NCI-H1105 treated with DMSO at 0.1 percent for 48 hours (cell line): ENCODE measurements at regions not wholly inside any gene's neighbourhood (a gene's known extent, or its start where the extent isn't known, plus 50 kb on each side); places are given as distances from the start of the nearest gene placed in this dataset.
"Not testable (repeated sequence)": the region's sequence is repeated elsewhere in the genome, so short reads cannot be mapped to it uniquely, and the experiment has no call there.

Experiments used
- DNase-seq: peaks from one replicate; lab custom pipeline; 2025; lab: John Stamatoyannopoulos, UW

DNA sequence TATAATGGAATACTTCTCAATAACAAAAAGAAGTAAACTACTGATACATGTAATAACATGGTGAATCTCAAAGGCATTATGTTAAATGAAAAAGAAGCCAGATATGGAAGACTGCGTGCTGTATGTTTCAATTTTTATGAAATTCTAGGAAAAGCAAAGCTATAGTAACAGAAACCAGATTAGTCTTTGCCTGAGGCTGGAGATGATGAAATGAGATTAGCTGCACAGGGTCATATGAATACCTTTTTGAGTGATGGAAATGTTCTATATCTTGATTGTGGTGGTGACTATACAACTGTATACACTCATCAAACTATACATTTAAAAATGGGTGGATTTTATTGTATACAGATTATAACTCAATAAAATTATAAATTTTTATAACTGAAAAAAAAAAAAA lies 113.5 kb downstream of the TMEM30B start:
- no peak for DNase-seq

GRCh38 chr14:61160798-61161197 lies 120.3 kb downstream of the TMEM30B start:
- no peak for DNase-seq

- DNase-seq, result no peak
These were observed 126.5 kb downstream of the TMEM30B start for GRCh38 chr14:61154641-61155040.

- DNase-seq, result no peak
These were observed 127.1 kb downstream of the TMEM30B start for GRCh38 chr14:61153914-61154545.

GRCh38 chr14:61153431-61153830 lies 127.7 kb downstream of the TMEM30B start:
- DNase-seq, result no peak

DNA sequence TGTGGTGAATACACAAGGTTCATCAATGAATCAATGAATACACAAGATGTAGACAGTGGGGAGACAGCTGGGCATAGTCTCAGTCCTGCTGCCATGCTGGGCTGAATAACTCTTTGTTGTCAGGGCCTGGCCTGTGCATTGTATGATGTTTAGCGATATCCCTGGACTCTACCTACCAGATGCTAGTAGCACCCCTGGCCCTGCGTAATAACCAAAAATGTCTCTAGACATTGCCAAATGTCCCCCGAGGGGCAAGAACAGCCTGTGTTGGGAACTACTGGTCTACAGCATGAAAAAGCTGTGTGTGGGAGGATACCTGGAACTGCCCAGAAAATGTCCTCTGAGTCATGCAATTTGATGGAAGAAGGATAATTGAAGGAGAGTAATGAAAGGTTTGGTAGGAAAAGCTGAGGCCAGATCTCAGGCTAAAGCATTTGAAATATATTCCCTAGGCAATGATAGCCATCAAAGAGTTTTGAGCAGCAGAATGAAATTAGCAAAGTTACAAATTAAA lies 128.2 kb downstream of the TMEM30B start:
- no peak for DNase-seq

GRCh38 chr14:61151251-61151650 lies 129.9 kb downstream of the TMEM30B start:
- no peak for DNase-seq

DNA sequence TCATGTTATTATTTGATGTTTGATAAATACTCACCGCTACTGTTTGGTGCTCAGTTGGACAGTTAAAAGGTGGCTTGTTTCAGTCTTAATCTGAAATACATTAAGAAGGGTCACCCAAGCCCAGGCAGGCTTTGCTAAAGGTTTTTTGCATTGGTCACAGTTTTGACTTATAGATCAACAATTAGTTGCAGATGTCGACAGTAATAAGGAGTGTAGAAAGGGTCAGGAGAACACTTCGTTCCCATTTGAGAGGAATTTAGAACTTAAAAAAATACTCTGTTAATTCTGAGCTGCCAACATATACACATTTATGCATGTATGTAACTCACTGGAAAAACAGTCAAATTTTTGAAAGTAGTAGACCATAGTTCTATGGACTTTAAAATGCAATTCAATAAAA lies 130.3 kb downstream of the TMEM30B start:
- no peak for DNase-seq

DNA sequence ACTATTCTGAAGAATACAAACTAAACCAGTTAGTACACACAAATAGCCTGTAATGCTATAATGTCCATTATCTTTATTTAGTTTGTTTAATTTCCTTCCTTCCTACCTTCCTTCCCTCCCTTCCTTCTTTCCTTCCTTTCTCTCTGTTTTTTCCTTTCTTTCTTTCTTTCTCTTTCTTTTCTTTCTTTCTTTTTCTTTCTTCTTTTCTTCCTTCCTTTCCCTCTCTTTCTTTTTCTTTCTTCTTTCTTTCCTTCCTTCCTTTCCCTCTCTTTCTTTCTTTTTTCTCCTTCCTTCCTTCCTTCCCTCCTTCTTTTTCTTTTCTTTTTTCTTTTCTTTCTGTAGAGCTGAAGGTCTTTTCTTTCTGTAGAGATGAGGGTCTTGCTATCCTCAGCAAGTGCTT lies 131.2 kb downstream of the TMEM30B start:
- DNase-seq, result no peak

GRCh38 chr14:61148742-61149350 lies 132.3 kb downstream of the TMEM30B start:
- DNase-seq, result no peak

DNA sequence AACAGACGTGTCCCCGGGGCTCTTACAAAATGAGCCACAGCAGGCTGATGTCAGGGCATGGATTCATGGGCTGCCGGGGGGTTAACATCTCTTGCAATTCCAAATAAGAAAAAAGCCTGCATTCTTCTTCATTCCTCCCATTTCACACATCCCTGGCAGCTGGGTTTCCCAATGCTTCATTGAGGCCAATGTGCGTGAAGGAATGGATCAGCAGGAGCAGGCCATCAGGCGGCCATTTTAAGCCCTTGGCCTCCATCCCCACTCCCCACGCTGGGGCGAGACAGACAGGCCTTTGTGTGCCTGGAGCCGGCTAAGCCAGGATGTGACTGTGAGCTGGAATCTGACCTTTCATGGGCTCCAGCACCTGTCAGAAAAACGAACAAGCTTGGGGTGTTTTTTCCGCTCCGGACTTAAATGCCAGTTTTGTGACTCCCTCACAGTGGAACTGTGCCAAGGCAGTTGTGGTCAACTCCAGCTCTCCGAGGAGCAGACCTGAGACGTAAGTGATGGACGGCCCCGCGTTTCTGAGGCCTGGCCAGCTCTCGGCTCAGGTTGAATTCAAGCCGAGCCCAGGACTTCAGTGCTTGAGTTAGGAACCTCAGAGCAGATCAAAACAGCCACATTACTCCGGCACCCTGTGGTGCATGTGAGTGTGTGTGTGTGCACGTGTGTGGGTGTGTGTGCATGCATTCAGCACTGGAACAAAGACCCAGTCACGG lies 133.1 kb downstream of the TMEM30B start:
- no peak for DNase-seq

DNA sequence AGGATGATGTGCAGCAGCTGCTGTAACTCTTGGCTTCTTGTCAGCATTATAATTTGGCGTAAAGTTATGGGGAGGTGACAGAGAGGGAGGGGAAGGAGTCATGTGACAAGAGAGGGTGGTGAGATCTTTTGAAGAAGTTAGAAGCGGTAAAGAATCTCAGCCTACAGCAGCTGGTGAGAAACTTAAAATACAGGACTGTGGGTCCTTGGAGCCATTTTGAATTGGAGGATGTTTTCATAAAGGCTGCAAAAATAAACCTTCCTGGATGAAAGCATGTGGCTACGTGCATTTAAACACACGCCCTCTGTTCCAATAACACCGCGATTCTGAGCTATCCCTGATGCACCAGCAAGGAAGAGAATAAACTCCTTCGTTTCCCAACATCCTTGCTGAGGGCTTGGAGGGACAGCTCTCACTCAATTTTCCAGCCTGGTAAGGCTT lies 133.7 kb downstream of the TMEM30B start:
- DNase-seq, result peak; percentile 52

DNA sequence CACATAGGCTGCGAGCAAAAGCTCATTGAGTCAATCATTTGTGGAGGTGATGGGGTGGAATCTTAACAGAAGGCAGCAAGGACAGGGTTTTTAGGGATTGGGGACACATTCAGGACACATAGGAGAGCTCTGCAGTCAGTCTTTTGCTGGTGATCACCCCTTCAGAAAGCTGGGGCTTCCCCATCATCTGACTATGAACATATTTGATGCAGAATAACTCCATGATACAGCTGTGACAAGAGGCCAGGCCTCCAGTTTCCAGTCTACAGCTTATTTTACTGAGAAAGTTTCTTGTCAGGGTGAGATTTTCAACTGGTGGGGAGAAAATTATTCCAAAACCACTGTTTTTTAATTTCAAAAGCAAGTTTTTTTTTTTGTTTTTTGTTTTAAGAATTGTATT lies 134.2 kb downstream of the TMEM30B start:
- no peak for DNase-seq

DNA sequence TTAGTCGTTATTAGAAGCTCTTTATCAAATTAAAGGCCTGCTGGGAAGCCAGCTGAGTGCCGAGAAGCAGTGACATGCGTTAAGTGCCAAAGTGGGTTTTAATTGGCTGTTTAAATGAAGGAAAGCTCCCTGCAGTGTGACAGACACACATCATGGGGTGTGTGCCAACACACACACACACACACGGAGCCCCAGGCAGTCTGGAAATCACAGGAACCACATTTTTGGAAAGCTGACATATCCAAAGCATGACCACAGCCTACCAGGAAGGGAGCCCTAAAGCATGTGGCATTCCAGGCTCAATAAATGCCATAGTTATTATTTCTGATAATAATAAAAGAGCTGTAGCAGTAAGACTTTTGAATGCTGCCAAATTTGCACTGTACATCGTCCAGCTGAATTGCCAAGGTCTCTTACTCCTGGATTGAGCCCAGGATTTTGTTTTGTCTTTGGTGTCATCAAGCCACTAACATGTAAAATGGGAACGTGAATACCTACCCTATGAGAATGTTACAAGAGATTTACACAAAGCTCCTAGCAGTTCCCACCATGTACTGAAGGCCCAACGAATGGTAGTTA lies 135.1 kb downstream of the TMEM30B start:
- no peak for DNase-seq

DNA sequence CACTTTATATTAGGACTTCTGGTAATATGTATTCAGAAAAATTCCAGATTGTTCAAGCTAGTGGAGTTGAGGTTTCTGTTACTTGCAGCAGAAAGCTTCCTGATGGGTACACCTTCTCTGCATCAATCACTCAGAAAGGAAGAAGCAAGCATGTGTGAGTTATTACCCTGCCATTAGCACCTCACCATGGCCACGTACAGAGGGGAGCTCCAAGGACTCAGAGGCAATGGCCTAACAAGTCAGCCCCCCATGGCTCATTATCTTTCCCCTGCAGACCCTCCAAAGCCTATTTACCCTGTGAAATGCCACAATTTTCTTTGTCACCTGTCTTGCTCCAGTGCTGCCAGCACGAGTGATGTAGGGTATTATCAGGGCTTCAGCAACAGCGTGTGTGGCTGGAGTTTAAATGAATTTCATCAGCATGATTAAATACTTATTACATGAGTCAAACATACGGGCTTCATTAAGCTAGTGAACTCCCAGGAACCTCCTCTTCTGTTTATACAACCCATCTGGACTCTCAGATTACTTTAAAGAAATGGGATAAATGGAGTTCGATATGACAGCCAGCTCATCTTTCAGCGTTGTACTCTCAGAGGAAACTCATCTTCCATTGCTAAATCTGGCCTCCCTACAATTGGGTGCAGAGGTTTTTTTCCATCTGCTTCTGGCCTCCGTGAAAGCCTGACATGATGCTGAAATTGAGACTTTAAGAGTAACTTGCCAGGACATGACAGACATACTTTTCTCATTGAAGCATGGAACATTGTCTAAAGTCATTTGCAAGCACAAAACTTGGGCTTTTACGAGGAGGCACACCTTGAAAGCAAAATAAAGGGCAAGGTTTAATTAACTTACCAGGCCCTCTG lies 135.9 kb downstream of the TMEM30B start:
- peak; percentile 100 for DNase-seq

GRCh38 chr14:61144117-61145033 lies 136.8 kb downstream of the TMEM30B start:
- DNase-seq, result not testable (repeated sequence)

- no peak for DNase-seq
These were observed 140.3 kb downstream of the TMEM30B start for GRCh38 chr14:61140872-61141271.

GRCh38 chr14:61140271-61140670 lies 140.9 kb downstream of the TMEM30B start:
- no peak for DNase-seq

- no peak for DNase-seq
These were observed 142.0 kb downstream of the TMEM30B start for GRCh38 chr14:61139006-61139599.

DNA sequence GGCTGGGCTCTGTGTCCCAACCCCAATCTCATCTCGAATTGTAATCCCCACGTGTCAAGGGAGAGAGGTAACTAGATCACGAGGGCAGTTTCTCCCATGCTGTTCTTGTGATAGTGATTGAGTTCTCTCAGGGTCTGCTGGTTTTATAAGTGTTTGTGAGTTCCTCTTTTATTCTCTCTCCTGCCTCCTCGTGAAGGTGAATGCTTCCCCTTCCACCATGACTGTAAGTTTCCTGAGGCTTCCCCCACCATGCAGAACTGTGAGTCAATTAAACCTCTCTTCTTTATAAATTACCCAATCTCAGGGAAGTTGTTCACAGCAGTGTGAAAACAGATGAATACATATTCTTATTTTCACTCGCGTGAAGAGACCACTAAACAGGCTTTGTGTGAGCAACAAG lies 148.2 kb downstream of the TMEM30B start:
- DNase-seq, result no peak
